ENCODE measurements at regions not wholly inside any gene's neighbourhood (a gene's known extent, or its start where the extent isn't known, plus 50 kb on each side); places are given as distances from the start of the nearest gene placed in this dataset.
"Not testable (repeated sequence)": the region's sequence is repeated elsewhere in the genome, so short reads cannot be mapped to it uniquely, and the experiment has no call there.

DNA sequence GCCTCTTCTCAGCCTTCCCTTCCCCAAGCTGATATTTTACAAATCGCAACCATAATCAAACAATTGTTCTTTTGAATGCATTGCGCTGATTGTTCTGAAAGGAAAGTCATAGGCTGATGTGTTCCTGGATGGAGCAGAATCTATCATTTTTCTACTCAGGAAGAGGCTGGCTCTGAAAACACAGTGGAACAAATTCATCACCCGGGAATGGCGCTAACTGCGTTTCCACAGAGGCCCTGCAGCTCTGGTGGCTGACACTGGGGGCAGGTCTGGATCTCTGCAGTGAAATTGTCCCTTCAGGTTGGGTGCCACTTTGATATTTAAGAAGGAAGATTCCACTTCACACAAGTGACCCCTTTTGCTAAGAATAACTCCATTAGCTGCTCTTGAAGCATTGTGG is 1060.8 kb downstream of the UQCRFS1 start:
- DNase-seq (ENCODE audit: low read depth) = no peak

DNA sequence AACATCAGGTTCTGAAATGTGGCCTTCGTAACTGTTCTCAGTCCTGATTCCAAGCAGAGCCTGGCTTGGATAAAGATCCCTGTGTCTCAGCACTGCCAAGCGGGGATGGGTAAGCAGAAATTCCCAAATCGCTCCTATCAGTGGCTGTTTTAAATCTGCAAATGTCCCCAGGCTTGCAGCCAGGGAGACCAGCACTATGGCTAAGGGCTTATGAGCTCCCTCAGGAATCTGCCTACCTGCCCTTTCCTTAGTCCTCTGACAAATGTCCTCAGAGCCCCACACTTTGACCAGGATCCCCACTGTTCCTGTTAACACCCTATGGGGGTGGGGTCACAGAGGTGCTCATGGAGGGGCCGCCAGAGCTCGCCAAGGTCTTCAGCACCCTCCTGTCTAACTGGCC is 1062.8 kb downstream of the UQCRFS1 start:
- DNase-seq (ENCODE audit: low read depth) = no peak

DNA sequence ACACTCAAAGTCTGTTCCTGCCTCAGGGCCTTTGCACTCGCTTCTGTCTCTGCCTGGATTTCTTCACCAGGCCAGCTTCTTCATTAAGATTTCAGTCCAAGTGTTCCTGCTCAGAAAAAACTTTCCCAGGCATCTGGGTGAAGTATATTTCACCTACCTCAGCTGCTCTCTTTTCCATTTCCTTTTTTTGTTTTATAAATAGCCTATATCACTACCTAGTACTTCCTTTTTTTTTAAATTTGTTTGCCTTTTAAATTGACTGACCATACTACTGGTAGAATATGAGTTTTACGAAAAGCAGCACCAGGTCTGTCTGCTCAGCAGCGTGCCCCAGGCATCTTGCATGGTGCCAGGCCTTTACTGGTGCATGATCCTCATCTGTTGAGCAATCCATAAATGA is 1064.4 kb downstream of the UQCRFS1 start:
- no peak for DNase-seq (ENCODE audit: low read depth)

DNA sequence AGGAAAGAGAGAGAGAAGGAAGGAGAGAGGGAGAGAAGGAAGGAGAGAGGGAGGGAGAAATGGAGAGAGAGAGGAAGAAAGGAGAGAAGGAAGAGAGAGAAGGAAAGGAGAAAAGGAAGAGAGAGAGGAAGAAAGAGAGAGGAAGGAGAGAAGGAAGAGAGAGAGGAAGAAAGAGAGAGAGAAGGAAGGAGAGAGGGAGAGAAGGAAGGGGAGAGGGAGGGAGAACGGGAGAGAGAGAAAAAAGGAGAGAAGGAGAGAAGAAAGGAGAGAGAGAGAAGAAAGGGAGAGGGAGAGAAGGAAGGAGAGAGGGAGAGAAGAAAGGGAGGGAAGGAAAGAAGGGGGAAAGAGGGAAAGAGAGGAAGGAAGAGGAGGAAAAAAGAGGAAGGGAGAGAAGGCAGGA is 1070.7 kb downstream of the UQCRFS1 start:
- no peak for DNase-seq (ENCODE audit: low read depth)

DNA sequence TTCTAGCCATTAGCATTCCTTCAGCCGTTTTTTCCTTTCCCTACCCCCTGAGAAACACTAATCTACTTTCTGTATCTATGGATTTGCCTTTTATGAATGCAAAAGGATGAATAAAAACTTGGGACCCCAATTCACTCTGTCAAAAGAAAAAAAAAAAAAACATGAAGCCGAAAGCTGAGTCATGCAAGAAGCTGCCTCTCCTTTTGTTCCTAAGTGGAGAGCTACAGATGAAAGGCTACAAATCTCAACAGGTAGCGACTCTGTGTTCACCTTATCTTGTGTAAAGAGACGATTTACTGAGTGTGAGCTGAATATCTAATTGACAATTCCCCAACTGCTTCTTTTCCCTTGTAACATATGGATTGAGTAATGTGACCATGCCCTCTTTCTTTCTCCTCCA is 1072.8 kb downstream of the UQCRFS1 start:
- DNase-seq (ENCODE audit: low read depth) = no peak

DNA sequence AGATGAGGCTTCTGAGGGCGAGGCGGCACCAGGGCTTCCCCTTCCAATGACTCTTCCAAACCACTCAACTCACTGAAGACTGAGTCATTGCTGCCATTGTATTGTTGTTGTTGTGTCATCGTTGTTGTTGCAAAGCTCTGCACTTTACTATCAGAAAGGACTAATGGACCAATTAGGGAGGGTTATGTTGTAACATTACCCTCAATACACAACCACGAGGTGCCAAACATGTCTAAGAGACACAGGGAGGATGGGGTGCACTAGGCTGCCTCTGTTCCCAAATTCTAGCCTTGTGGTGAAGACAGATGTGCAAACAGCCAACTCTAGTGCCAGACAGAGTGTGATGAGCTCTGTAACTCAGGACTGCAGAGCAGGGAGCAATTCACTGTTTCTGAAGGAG is 1075.2 kb downstream of the UQCRFS1 start:
- no peak for DNase-seq (ENCODE audit: low read depth)

DNA sequence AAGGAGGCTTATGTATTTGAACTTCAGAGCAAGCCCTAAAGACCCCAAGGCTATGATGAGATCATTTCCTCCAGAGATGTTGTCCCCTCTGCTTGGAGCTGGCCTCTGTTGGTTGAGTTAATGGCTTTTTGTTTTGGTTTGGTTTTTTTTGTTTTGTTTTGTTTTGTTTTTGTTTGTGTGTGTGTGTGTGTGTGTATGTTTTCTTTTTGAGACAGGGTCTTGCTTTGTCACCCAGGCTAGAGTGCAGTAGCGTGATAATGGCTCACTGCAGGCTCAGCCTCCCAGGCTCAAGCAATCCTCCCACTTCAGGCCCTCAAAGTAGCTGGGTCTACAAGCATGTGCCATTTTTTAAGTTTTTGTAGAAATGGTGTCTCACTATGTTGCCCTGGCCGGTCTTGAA is 1076.2 kb downstream of the UQCRFS1 start:
- no peak for DNase-seq (ENCODE audit: low read depth)

DNA sequence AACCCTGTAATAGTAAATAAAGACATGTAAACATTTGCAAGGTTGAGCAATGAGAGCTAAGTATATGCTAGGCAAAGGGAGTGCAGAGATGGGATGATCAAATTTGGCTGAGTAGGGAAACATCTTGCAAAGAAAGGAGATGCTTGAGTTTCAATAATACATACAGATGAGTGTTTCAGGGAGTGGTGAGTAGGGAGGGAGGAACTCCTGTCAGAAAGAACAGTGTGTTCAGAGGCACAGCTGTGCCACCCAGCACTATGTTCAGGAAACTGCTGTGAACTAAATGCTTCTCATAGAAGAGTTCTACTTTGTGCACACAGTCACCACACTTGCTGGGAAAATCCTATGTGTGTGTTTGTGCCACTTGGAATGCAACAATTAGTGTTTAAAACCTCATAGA is 1077.1 kb downstream of the UQCRFS1 start:
- DNase-seq (ENCODE audit: low read depth) = no peak

DNA sequence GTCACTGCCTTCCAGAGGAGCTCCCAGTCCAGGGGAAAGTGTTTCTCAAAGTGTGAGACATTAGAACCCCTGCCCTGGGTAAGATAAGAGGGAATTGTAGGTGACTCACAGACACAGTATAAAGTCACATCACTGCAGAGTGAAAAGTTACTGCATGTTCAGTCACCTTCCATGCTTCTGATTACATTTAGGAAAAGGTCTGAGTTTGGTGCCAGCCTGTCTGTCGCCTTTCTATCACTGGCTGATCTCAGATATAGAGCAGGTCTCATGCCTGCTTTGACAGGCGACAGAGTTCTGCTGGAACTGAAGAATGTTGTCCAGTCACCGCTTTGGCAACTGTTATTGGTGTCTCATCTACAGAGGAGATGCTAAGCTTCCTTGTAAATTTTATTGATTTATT is 1078.6 kb downstream of the UQCRFS1 start:
- DNase-seq (ENCODE audit: low read depth) = no peak

DNA sequence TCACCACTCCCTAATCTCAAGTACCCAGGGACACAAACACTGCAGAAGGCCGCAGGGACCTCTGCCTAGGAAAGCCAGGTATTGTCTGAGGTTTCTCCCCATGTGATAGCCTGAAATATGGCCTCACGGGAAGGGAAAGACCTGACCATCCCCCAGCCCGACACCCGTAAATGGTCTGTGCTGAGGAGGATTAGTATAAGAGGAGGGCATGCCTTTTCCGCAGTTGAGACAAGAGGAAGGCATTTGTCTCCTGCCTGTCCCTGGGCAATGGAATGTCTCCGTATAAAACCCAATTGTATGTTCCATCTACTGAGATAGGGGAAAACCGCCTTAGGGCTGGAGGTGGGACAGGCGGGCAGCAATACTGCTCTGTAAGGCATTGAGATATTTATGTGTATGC is 1082.1 kb downstream of the UQCRFS1 start:
- DNase-seq (ENCODE audit: low read depth) = not testable (repeated sequence)

DNA sequence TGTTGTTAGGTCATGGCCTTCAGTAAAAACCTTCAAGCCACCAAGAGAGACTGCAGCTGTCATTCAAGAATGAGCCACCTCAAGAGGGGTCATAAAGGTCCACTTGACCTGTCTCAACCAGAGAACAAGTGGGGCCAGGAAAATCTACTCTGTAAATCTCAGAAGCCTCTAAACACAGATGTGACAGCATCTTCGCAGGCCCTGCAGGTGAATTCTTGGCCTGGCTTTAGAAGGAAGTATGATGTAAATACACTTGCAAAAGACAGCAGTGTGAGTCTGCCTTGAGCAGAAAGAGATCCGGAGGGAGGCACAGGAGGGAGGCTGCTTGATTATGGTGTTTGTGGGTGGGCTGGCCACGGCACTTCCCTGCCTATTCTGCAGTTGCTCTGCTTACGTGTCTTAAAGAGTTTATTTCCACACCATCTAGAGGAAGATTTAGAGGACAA is 1082.9 kb downstream of the UQCRFS1 start:
- DNase-seq (ENCODE audit: low read depth) = no peak

DNA sequence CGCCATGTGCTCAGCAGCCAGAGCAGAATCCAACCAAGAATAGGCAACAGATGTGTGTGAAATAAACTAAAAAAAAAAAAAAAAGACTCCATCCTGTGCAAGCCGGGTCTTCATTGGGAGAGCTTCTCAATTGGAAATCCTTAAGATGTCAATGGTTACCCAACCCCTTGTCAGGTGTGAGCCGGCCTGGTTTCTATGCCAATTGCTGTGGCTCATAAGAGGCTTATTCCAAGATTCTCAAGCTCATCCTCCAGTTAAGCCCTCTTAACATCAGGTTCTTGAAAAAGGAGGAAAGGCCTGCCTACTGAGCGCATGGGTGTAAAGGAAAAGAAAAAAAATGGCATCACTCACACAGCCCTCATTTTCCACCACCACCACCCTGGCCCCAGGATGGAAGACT is 1084.6 kb downstream of the UQCRFS1 start:
- no peak for DNase-seq (ENCODE audit: low read depth)

DNA sequence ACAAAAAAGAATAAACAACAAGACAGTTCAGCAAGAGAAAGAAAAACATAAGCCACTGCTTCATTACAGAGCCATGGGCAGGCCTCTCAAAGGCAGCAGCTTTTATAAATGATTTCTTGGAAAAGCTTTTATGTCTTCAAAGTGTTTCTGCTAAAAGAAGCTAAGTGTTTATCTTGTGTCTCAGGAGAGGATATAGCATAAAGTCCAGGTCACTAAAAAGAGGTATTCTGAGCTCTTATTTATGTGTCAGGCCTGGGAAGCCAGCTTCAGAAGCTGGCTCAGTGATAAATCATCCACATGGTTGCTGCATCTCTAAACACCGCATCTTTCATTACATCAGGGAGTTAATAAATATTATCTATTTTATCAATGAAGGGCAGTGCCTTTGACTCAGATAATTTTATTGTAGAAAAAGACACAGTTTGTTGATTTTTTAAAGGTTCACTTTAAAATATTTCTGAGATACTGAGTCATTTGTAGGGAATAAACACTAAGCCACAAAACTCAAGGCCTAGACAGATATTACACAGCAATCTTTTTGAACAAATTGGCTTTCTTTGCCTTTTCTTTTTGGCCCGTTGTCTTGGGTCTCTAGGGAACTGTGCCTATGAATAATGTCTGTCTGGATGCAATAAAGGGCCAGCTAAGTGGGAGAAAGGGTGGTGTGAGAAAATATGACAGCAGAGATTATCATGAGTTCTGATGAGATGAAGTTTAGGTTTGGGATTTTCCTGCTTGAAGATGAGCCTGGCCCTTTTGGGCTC is 1086.6 kb downstream of the UQCRFS1 start:
- no peak for DNase-seq (ENCODE audit: low read depth)

DNA sequence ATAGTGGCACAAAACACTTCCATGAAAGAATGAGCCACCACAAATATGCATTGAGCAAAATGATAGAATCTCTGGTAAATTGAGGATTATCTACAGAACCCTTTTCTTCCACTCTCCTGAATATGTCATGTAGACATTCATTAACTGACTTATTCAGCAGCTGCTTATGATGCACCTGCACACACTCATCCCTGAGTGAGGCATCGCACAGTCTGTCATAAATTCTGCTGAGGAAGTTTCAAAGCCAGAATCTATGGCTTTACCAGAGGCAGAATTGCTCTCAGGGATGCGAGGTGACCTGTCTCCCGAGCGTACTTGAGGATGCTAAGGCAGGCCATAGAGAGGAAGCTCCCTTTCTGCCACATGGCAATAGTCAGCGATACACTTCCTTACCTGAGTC is 1090.2 kb downstream of the UQCRFS1 start:
- no peak for DNase-seq (ENCODE audit: low read depth)

DNA sequence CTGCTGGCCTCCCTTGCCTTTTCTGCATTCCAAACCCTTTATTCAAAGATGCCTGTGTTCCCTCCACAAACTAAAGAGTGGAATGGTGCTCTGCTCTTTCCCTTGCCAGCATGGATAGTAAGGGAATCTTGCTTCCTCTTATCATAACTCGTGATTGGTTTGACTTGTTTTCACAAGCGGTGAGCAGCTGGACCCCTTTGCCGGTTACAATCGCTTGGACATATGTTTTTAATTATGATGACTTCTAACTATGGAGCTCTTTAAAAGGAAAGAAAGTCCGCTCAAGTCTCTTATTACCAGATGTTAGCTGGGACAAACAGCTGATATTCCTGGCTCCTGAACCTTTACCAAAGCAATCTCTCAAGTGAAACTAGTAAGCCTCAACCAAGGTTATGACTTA is 1094.7 kb downstream of the UQCRFS1 start:
- no peak for DNase-seq (ENCODE audit: low read depth)

DNA sequence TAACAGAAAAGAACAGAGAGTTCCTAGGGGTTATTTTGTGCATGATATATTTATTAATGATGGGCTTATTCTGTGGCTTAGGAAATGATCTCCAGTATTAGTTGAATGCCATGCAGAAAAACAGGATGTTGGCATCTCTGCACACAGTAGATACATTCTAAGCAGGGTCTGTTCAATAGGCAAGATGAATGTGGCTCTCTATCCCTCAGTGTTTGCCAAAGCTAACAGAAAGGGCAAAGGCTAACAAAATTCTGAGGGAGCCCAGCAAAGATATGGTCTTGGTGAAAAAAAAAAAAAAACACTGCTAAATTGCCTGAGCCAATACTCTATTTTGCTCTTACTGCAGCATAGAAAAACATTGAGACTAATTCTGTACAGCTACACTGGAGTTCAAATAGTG is 1095.8 kb downstream of the UQCRFS1 start:
- DNase-seq (ENCODE audit: low read depth) = no peak

DNA sequence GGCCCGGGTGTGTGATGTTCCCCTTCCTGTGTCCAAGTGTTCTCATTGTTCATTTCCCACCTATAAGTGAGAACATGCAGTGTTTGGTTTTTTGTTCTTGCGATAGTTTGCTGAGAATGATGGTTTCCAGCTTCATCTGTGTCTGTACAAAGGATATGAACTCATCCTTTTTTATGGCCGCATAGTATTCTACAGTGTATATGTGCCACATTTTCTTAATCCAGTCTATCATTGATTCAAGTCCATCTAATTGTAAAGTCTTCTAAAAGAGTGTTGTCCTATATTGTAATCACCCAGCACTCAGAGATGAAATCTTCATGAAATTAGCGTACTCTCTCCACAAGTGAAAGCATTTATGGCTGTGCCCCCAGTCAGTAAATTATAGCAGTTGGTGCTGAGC is 1096.6 kb downstream of the UQCRFS1 start:
- not testable (repeated sequence) for DNase-seq (ENCODE audit: low read depth)

DNA sequence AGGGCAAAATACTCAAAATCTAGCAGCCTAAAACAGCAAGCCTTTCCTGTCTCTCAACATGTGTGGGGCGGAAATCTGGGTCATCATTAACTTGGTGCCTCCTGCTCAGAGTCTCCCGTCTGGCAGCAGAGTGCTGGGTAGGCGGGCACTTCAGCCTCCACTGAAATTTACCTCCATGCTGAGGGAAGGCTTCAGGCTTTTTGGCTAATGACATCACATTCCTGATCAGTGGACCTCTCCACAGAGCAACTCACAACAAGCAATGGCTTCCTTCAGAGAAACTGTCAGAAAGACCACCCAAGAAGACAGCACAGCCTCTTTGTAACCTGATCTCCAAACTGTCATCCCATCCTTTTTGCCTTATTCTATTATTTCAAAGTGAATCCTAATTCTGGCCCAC is 1109.0 kb downstream of the UQCRFS1 start:
- no peak for DNase-seq (ENCODE audit: low read depth)

DNA sequence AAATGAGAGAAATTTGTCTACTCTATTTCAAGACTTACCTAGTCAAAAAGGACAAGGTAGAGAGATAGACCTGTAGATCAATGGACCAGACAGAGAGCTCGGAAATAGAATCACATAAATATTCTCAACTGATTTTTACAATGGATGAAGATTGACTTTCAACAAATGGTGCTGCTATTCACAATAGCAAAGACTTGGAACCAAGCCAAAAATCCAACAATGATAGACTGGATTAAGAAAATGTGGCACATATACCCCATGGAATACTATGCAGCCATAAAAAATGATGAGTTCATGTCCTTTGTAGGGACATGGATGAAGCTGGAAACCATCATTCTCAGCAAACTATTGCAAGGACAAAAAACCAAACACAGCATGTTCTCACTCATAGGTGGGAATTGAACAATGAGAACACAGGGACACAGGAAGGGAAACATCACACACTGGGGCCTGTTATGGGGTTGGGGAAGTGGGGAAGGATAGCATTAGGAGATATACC is 1128.2 kb downstream of the UQCRFS1 start:
- DNase-seq (ENCODE audit: low read depth) = not testable (repeated sequence)

DNA sequence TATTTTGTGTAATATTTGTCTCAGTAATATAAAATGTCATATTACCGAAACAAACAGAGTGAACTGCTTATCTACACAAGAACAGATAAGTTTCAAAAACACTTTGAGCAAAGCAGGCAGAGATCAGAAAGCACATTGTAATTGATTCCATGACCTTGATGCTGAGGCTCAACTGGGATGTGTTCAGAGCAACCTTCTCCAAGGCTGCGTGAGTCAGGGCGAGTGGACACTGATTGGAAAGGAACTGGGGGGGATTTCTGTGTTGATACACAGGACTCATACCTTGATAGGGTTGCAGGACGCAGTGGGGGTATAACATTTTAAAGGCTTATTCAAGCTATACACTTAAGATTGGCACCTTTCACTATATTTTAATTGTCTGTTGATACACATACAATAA is 1136.3 kb downstream of the UQCRFS1 start:
- no peak for DNase-seq (ENCODE audit: low read depth)

DNA sequence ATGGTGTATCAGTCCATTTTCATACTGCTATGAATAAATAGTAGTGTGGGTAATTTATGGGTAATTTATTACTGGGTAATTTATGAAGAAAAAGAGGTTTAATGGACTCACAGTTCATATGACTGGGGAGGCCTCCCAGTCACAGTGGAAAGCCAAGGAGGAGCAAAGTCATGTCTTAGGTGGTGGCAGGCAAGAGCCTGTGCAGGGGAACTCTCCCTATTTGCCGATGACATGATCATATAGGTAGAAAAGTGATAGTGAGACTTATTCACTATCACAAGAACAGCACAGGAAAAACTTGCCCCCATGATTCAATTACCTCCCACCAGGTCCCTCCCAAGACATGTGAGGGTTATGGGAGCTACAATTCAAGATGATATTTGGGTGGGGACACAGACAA is 1137.7 kb downstream of the UQCRFS1 start:
- no peak for DNase-seq (ENCODE audit: low read depth)

DNA sequence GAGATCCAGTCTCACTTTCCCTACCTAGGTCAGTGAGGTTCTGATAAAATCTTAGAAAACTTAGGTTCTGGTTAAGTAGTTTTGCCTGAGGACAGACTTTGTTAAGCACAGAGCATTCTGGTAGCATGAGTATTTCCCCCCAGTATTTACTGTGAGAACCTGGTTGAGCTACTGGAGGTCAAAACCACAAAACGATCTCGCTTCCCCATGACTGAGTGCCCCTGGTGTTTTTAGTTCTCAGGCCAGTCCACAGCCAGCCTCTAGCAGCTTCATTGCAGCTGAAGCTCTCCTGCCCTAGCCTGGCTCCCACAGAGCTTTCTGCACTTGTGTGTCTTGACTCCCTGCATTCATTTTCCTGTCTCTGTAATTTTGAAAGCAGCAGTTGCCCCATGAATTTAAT is 1138.2 kb downstream of the UQCRFS1 start:
- no peak for DNase-seq (ENCODE audit: low read depth)

DNA sequence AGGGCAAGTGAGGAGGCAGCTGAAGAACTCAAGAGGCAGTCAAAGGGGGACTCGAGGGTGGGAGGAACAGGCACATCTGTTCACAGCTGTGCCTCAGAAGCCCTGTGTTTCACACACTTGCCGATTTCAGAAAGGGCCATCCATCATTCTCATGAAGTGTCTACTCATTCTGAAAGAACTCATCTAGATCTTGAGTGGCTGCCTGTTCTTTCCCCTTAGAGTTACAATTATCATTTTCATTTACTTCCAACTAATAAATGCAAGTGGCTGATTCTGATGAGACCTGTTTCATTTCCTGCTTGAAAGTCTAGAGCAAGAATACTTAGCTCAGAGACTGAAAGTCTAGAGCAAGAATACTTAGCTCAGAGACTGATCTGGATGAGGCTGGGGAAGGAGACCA is 1145.1 kb downstream of the UQCRFS1 start:
- no peak for DNase-seq (ENCODE audit: low read depth)

DNA sequence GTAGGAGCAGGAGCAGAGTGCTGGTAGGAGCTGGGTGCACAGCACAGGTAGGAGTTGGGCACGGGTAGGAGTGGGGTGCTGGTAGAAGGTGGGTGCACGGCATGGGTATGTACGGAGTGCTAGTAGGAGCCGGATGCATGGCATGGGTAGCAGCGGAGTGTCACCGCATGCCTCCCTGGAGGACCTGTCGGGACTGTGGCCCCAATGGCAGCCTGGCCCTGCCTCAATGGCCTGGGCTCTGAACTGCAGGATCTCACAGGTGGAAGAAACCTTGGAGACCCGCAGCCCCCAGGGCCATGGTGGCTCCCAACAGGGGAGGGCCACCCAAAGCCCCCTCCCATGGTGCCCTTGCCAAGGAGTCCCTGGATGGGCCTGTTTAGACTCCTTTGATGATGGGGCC is 1146.0 kb downstream of the UQCRFS1 start:
- no peak for DNase-seq (ENCODE audit: low read depth)
